ENCODE measurements at regions not wholly inside any gene's neighbourhood (a gene's known extent, or its start where the extent isn't known, plus 50 kb on each side); places are given as distances from the start of the nearest gene placed in this dataset.

DNA sequence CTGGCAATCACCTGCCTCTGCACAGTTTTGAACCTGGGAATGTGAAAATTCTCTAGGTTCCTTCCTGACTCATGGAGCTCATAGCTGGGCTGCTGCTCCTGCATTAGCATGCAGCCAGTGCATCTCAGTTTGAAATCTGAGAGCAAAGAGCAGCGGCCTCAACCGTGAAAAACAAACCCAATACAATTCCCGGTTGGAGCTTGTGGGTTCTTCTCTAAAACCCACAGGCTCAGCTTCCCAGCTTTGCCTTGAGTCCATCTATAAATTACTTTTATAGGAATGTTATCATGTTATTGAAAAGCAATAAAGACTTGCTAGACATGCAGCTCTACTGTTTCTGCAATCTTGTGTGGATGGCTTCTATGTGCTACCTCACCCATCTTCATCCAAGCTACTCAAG lies 191.7 kb downstream of the CXCL12 start (continued):
- no peak for TF ChIP-seq EZH2phosphoT487 (IDR thresholded peaks at IDR 0.05; ENCODE audit: borderline replicate concordance)
- no peak for TF ChIP-seq FOSL1 (IDR thresholded peaks at IDR 0.05; ENCODE audit: low read depth)
- no peak for TF ChIP-seq JUND (IDR thresholded peaks at IDR 0.05)
- TF ChIP-seq SP1 (IDR thresholded peaks at IDR 0.05; ENCODE audit: low read depth), result no peak
- TF ChIP-seq YY1 (IDR thresholded peaks at IDR 0.05; ENCODE audit: extremely low read depth, insufficient replicate concordance, low read depth, low read length), result no peak

DNA sequence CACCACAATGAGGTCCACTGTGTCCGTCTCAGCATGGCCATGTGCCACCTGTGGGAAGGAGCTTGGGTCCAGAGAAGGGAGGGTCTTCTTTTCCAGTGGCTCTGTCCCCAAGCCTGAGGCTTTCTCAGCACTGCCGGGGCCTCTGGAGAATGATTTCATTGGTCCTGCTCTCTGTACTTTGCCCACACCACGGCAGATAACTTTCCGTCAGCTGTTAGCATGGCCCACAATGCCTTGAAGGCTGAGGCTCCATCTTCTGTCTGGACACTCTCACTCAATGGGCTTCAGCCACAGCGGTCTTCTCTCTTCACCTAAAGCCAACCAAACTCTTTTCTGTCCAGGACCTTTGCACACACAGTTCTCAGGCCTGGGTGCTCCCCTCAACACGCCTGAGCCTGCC lies 192.5 kb downstream of the CXCL12 start:
- intact Hi-C loops (cut with micrococcal nuclease), result no loop called here
- no peak overlapping the region for H3K4me3 ChIP-seq (replicated peaks in 1 of 2; ENCODE audit: low read depth in 1 of 2, low read length in 2 of 2)
- no peak for ATAC-seq
- no peak for TF ChIP-seq EZH2phosphoT487 (IDR thresholded peaks at IDR 0.05; ENCODE audit: borderline replicate concordance)
- TF ChIP-seq ZFX (IDR thresholded peaks at IDR 0.05), result no peak
- TF ChIP-seq, protein P1, sequence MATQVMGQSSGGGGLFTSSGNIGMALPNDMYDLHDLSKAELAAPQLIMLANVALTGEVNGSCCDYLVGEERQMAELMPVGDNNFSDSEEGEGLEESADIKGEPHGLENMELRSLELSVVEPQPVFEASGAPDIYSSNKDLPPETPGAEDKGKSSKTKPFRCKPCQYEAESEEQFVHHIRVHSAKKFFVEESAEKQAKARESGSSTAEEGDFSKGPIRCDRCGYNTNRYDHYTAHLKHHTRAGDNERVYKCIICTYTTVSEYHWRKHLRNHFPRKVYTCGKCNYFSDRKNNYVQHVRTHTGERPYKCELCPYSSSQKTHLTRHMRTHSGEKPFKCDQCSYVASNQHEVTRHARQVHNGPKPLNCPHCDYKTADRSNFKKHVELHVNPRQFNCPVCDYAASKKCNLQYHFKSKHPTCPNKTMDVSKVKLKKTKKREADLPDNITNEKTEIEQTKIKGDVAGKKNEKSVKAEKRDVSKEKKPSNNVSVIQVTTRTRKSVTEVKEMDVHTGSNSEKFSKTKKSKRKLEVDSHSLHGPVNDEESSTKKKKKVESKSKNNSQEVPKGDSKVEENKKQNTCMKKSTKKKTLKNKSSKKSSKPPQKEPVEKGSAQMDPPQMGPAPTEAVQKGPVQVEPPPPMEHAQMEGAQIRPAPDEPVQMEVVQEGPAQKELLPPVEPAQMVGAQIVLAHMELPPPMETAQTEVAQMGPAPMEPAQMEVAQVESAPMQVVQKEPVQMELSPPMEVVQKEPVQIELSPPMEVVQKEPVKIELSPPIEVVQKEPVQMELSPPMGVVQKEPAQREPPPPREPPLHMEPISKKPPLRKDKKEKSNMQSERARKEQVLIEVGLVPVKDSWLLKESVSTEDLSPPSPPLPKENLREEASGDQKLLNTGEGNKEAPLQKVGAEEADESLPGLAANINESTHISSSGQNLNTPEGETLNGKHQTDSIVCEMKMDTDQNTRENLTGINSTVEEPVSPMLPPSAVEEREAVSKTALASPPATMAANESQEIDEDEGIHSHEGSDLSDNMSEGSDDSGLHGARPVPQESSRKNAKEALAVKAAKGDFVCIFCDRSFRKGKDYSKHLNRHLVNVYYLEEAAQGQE (IDR thresholded peaks at IDR 0.05; ENCODE audit: low read depth), result no peak
- TF ChIP-seq POLR2AphosphoS5 (IDR thresholded peaks at IDR 0.05; ENCODE audit: low read depth, low read length), result no peak
- no peak for TF ChIP-seq CBX3 (IDR thresholded peaks at IDR 0.05; ENCODE audit: low read depth)
- TF ChIP-seq RAD21 (IDR thresholded peaks at IDR 0.05; ENCODE audit: low read depth), result no peak
- no peak for TF ChIP-seq POLR2A (IDR thresholded peaks at IDR 0.05; ENCODE audit: borderline replicate concordance, extremely low read depth, insufficient read depth, insufficient read length)
- TF ChIP-seq FOSL1 (IDR thresholded peaks at IDR 0.05; ENCODE audit: low read depth), result no peak
- TF ChIP-seq ELF1 (IDR thresholded peaks at IDR 0.05; ENCODE audit: borderline replicate concordance, low read depth), result no peak
- no peak for TF ChIP-seq YY1 (IDR thresholded peaks at IDR 0.05; ENCODE audit: extremely low read depth, insufficient replicate concordance, low read depth, low read length)
- no peak for TF ChIP-seq TCF7L2 (IDR thresholded peaks at IDR 0.05; ENCODE audit: borderline replicate concordance, extremely low read depth, insufficient read depth, insufficient read length)
- TF ChIP-seq EGR1 (IDR thresholded peaks at IDR 0.05; ENCODE audit: low read depth), result no peak
- no peak for TF ChIP-seq EZH2 (IDR thresholded peaks at IDR 0.05)
- no peak for TF ChIP-seq SIN3A (IDR thresholded peaks at IDR 0.05; ENCODE audit: low read depth)
- TF ChIP-seq MAX (IDR thresholded peaks at IDR 0.05), result no peak
- no peak for TF ChIP-seq ZNF274 (IDR thresholded peaks at IDR 0.05; ENCODE audit: low read depth, low read length)
- no peaks in the 10 kb centered on the region for H3K9me2 ChIP-seq (ENCODE audit: insufficient read depth)
- no peaks in the 10 kb centered on the region for H3K9me3 ChIP-seq (ENCODE audit: control insufficient read depth in 1 of 2, insufficient read depth in 1 of 2, low read depth in 1 of 2, low read length in 2 of 2)
- no peak overlapping the region for H2AFZ ChIP-seq (ENCODE audit: low read depth, low read length, poor library complexity, severe bottlenecking)
- BruUV-seq (replicated peaks), result no TSS peak
- H4K20me1 ChIP-seq (ENCODE audit: insufficient read depth), result no peaks in the 10 kb centered on the region
- no peak overlapping the region for H3K27ac ChIP-seq (ENCODE audit: low read depth, low read length)
- no peak overlapping the region for H3K4me2 ChIP-seq (ENCODE audit: low read length)
- H3K27me3 ChIP-seq (ENCODE audit: insufficient read depth, low read length), result peaks cover 11% of the 10 kb centered on the region; the same call in 1 of the 2 replicates
- no peak for DNase-seq (ENCODE audit: low read depth, low spot score)
- POLR2A ChIA-PET, result no interaction called here
- no peak overlapping the region for H3K9ac ChIP-seq (ENCODE audit: low read length)
- no peaks in the 10 kb centered on the region; a peak in 1 of 4 replicates for H3K4me1 ChIP-seq (ENCODE audit: control insufficient read depth in 1 of 2, insufficient read depth in 2 of 2, low read length in 2 of 2)
- RAD21 ChIA-PET (ENCODE audit: low non-redundant PET in 1 of 2, low total read pairs in 2 of 2, uncharacterized antibody in 2 of 2, unreplicated experiment in 2 of 2), result no interaction called here
- no peaks in the 10 kb centered on the region for H3K79me2 ChIP-seq (ENCODE audit: insufficient read depth, low read length)
- no peaks in the 10 kb centered on the region for H3K36me3 ChIP-seq (ENCODE audit: control insufficient read depth in 1 of 2, insufficient read depth in 2 of 2, low read length in 2 of 2)
- CTCF ChIA-PET, result no interaction called here

Measured in HCT116 (cell line).